ENCODE measurements at regions not wholly inside any gene's neighbourhood (a gene's known extent, or its start where the extent isn't known, plus 50 kb on each side); places are given as distances from the start of the nearest gene placed in this dataset.
A peak's percentile ranks its signal among the peaks of the same experiment; 100 is the strongest.

- Histone ChIP-seq H3K27me3 (ENCODE audit: control insufficient read depth, insufficient read depth, low read length) (no peaks in the 10 kb centered on the region), H3K4me3 (ENCODE audit: low read length) (no peak overlapping the region), H3K27ac (ENCODE audit: low read length) (no peak overlapping the region), H3K4me1 (ENCODE audit: control insufficient read depth, insufficient read depth, low read length) (no peaks in the 10 kb centered on the region), H3K9me3 (ENCODE audit: control insufficient read depth, low read depth, low read length) (peaks cover 3% of the 10 kb centered on the region), H3K36me3 (ENCODE audit: control insufficient read depth, insufficient read depth, low read length) (no peaks in the 10 kb centered on the region)
- 100% methylated on average over 1 of the region's 1 CpG for WGBS (ENCODE audit: insufficient coverage, low lambda C conversion rate)
- no peak for DNase-seq
Observed at GRCh38 chr7:118559207-118559606, 334.7 kb downstream of the ANKRD7 start.

DNA sequence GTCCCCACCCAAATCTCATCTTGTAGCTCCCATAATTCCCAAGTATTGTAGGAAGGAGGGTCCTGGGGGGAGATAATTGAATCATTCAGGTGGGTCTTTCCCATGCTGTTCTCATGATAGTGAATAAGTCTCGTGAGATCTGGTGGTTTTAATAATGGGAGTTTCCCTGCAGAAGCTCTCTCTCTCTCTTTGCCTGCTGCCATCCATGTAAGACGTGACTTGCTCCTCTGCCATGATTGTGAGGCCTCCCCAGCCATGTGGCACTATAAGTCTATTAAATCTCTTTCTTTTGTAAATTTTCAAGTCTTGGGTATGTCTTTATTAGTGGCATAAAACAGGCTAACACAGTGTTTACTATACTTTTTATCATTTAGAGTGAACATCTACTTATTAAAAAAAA, 338.8 kb downstream of the ANKRD7 start:
- WGBS (ENCODE audit: insufficient coverage, low lambda C conversion rate) = no CpG with 5 or more reads among the region's 2 CpGs

GRCh38 chr7:118572604-118573003, 348.1 kb downstream of the ANKRD7 start:
- Histone ChIP-seq H3K36me3 (ENCODE audit: control insufficient read depth, insufficient read depth, low read length) (no peaks in the 10 kb centered on the region), H3K27ac (ENCODE audit: low read length) (no peak overlapping the region), H3K4me3 (ENCODE audit: low read length) (no peak overlapping the region), H3K4me1 (ENCODE audit: control insufficient read depth, insufficient read depth, low read length) (no peaks in the 10 kb centered on the region), H3K27me3 (ENCODE audit: control insufficient read depth, insufficient read depth, low read length) (no peaks in the 10 kb centered on the region), H3K9me3 (ENCODE audit: control insufficient read depth, low read depth, low read length) (no peaks in the 10 kb centered on the region)
- DNase-seq = no peak
- WGBS (ENCODE audit: insufficient coverage, low lambda C conversion rate) = no CpG with 5 or more reads among the region's 1 CpG

More for the DNA sequence above, 338.8 kb downstream of the ANKRD7 start:
- no peak for DNase-seq
- peaks cover 3% of the 10 kb centered on the region for H3K9me3 ChIP-seq (ENCODE audit: control insufficient read depth, low read depth, low read length)
- H3K27me3 ChIP-seq (ENCODE audit: control insufficient read depth, insufficient read depth, low read length) = no peaks in the 10 kb centered on the region
- H3K27ac ChIP-seq (ENCODE audit: low read length) = no peak overlapping the region
- no peaks in the 10 kb centered on the region for H3K36me3 ChIP-seq (ENCODE audit: control insufficient read depth, insufficient read depth, low read length)
- no peaks in the 10 kb centered on the region for H3K4me1 ChIP-seq (ENCODE audit: control insufficient read depth, insufficient read depth, low read length)
- no peak overlapping the region for H3K4me3 ChIP-seq (ENCODE audit: low read length)

- no peaks in the 10 kb centered on the region for H3K27me3 ChIP-seq (ENCODE audit: control insufficient read depth, insufficient read depth, low read length)
- no peaks in the 10 kb centered on the region for H3K36me3 ChIP-seq (ENCODE audit: control insufficient read depth, insufficient read depth, low read length)
- H3K9me3 ChIP-seq (ENCODE audit: control insufficient read depth, low read depth, low read length) = no peaks in the 10 kb centered on the region
- 40% methylated on average over 2 of the region's 5 CpGs for WGBS (ENCODE audit: insufficient coverage, low lambda C conversion rate)
- DNase-seq = peak in 1 of 2 donors; percentile 3
- no peak overlapping the region for H3K27ac ChIP-seq (ENCODE audit: low read length)
- H3K4me1 ChIP-seq (ENCODE audit: control insufficient read depth, insufficient read depth, low read length) = no peaks in the 10 kb centered on the region
- no peak overlapping the region for H3K4me3 ChIP-seq (ENCODE audit: low read length)
Observed at GRCh38 chr7:118573085-118573484, 348.6 kb downstream of the ANKRD7 start.

GRCh38 chr7:118575393-118575948, 351.0 kb downstream of the ANKRD7 start:
- Histone ChIP-seq H3K27ac (ENCODE audit: low read length) (no peak overlapping the region), H3K27me3 (ENCODE audit: control insufficient read depth, insufficient read depth, low read length) (no peaks in the 10 kb centered on the region), H3K36me3 (ENCODE audit: control insufficient read depth, insufficient read depth, low read length) (no peaks in the 10 kb centered on the region), H3K4me1 (ENCODE audit: control insufficient read depth, insufficient read depth, low read length) (no peaks in the 10 kb centered on the region), H3K4me3 (ENCODE audit: low read length) (no peak overlapping the region), H3K9me3 (ENCODE audit: control insufficient read depth, low read depth, low read length) (no peaks in the 10 kb centered on the region)
- DNase-seq = peak in 1 of 2 donors; percentile 0
- no CpG with 5 or more reads among the region's 1 CpG for WGBS (ENCODE audit: insufficient coverage, low lambda C conversion rate)

GRCh38 chr7:118580743-118581382, 356.4 kb downstream of the ANKRD7 start:
- DNase-seq = no peak
- H3K9me3 ChIP-seq (ENCODE audit: control insufficient read depth, low read depth, low read length) = no peaks in the 10 kb centered on the region
- WGBS (ENCODE audit: insufficient coverage, low lambda C conversion rate) = no CpG with 5 or more reads among the region's 3 CpGs
- no peak overlapping the region for H3K4me3 ChIP-seq (ENCODE audit: low read length)
- no peak overlapping the region for H3K27ac ChIP-seq (ENCODE audit: low read length)
- no peaks in the 10 kb centered on the region for H3K27me3 ChIP-seq (ENCODE audit: control insufficient read depth, insufficient read depth, low read length)
- no peaks in the 10 kb centered on the region for H3K4me1 ChIP-seq (ENCODE audit: control insufficient read depth, insufficient read depth, low read length)
- H3K36me3 ChIP-seq (ENCODE audit: control insufficient read depth, insufficient read depth, low read length) = no peaks in the 10 kb centered on the region

DNA sequence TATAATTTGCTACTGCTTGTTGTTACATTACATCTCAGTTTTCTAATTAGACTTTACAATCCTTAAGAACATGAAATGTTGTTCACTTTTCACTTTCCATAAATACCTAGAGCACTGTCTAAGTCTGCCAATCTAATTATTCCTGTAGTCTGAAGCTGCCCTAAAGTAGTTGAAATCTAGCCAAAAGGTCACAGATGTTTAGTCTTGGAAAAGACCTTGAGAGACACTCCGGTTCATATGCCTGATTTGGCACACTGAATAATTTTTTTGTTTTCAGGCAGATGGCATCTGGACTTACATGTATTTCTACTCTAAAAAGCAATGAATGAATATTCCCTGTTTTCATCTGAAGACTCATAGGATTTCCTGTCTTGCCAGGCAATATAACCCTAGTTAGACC, 359.1 kb downstream of the ANKRD7 start:
- Histone ChIP-seq H3K4me1 (ENCODE audit: control insufficient read depth, insufficient read depth, low read length) (no peaks in the 10 kb centered on the region), H3K9me3 (ENCODE audit: control insufficient read depth, low read depth, low read length) (no peaks in the 10 kb centered on the region), H3K4me3 (ENCODE audit: low read length) (no peak overlapping the region), H3K27ac (ENCODE audit: low read length) (no peak overlapping the region), H3K36me3 (ENCODE audit: control insufficient read depth, insufficient read depth, low read length) (no peaks in the 10 kb centered on the region), H3K27me3 (ENCODE audit: control insufficient read depth, insufficient read depth, low read length) (no peaks in the 10 kb centered on the region)
- 100% methylated on average over 1 of the region's 1 CpG for WGBS (ENCODE audit: insufficient coverage, low lambda C conversion rate)
- no peak for DNase-seq

DNA sequence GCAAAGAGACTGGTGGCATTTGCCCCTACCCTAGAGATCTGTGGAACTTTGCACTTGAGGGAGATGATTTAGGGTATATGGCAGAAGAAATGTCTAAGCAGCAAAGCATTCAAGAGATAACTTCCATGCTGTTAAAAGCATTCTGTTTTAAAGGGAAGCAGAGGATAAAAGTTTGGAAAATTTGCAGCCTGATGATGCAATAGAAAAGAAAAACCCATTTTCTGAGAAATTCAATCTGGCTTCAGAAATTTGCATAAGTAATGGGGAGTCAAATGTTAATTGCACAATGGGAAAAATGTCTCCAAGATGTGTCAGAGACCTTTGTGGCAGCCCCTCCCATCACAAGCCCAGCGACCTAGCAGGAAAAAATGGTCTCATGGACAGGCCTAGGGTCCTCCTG, 361.7 kb downstream of the ANKRD7 start:
- no CpG with 5 or more reads among the region's 1 CpG for WGBS (ENCODE audit: insufficient coverage, low lambda C conversion rate)
- H3K4me3 ChIP-seq (ENCODE audit: low read length) = no peak overlapping the region
- no peaks in the 10 kb centered on the region for H3K36me3 ChIP-seq (ENCODE audit: control insufficient read depth, insufficient read depth, low read length)

GRCh38 chr7:118590107-118590506, 365.6 kb downstream of the ANKRD7 start:
- Histone ChIP-seq H3K4me1 (ENCODE audit: control insufficient read depth, insufficient read depth, low read length) (no peaks in the 10 kb centered on the region), H3K4me3 (ENCODE audit: low read length) (no peak overlapping the region), H3K27ac (ENCODE audit: low read length) (no peak overlapping the region), H3K9me3 (ENCODE audit: control insufficient read depth, low read depth, low read length) (no peaks in the 10 kb centered on the region), H3K36me3 (ENCODE audit: control insufficient read depth, insufficient read depth, low read length) (no peaks in the 10 kb centered on the region), H3K27me3 (ENCODE audit: control insufficient read depth, insufficient read depth, low read length) (no peaks in the 10 kb centered on the region)
- no peak for DNase-seq
- WGBS (ENCODE audit: insufficient coverage, low lambda C conversion rate) = 60% methylated on average over 1 of the region's 2 CpGs

More for the DNA sequence above, 361.7 kb downstream of the ANKRD7 start:
- H3K4me1 ChIP-seq (ENCODE audit: control insufficient read depth, insufficient read depth, low read length) = no peaks in the 10 kb centered on the region
- H3K9me3 ChIP-seq (ENCODE audit: control insufficient read depth, low read depth, low read length) = no peaks in the 10 kb centered on the region
- no peak for DNase-seq
- no peak overlapping the region for H3K27ac ChIP-seq (ENCODE audit: low read length)
- H3K27me3 ChIP-seq (ENCODE audit: control insufficient read depth, insufficient read depth, low read length) = no peaks in the 10 kb centered on the region

DNA sequence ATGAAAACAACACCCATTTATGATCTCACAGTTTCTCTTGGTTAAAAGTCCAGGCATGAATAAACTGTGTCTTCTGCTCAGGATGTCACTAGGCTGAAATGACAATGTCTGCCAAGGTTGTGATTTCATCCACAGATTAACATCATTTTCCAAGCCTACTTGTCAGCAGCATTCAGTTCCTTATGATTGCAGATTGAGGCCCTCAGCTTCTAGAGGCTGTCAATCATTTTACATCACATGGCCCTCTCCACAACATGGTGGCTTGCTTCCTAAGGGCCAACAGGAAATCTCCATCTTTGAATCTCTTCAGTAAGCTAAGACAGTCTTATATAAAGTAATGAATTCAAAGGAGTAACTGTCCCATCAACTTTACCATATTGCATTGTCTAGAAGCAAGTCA, 377.6 kb downstream of the ANKRD7 start:
- Histone ChIP-seq H3K27me3 (ENCODE audit: control insufficient read depth, insufficient read depth, low read length) (no peaks in the 10 kb centered on the region), H3K27ac (ENCODE audit: low read length) (no peak overlapping the region), H3K36me3 (ENCODE audit: control insufficient read depth, insufficient read depth, low read length) (no peaks in the 10 kb centered on the region), H3K9me3 (ENCODE audit: control insufficient read depth, low read depth, low read length) (no peaks in the 10 kb centered on the region), H3K4me1 (ENCODE audit: control insufficient read depth, insufficient read depth, low read length) (no peaks in the 10 kb centered on the region), H3K4me3 (ENCODE audit: low read length) (no peak overlapping the region)
- DNase-seq = no peak

- no peaks in the 10 kb centered on the region for H3K27me3 ChIP-seq (ENCODE audit: control insufficient read depth, insufficient read depth, low read length)
- H3K4me3 ChIP-seq (ENCODE audit: low read length) = no peak overlapping the region
- no CpG with 5 or more reads among the region's 1 CpG for WGBS (ENCODE audit: insufficient coverage, low lambda C conversion rate)
- H3K27ac ChIP-seq (ENCODE audit: low read length) = no peak overlapping the region
- no peak for DNase-seq
- H3K9me3 ChIP-seq (ENCODE audit: control insufficient read depth, low read depth, low read length) = no peaks in the 10 kb centered on the region
- H3K4me1 ChIP-seq (ENCODE audit: control insufficient read depth, insufficient read depth, low read length) = no peaks in the 10 kb centered on the region
- H3K36me3 ChIP-seq (ENCODE audit: control insufficient read depth, insufficient read depth, low read length) = no peaks in the 10 kb centered on the region
Observed at GRCh38 chr7:118606602-118607001, 382.1 kb downstream of the ANKRD7 start.

Data from large intestine (tissue), 3 donors.